ENCODE measurements at regions not wholly inside any gene's neighbourhood (a gene's known extent, or its start where the extent isn't known, plus 50 kb on each side); places are given as distances from the start of the nearest gene placed in this dataset.

GRCh38 chr6:21710908-21711627 lies 117.5 kb downstream of the SOX4 start:
- no peak for DNase-seq
- no peak for TF ChIP-seq CTCF (IDR thresholded peaks at IDR 0.05)
- H3K27ac Mint-ChIP-seq = peak overlapping the region; percentile 70
- peaks cover 69% of the 10 kb centered on the region for H3K36me3 Mint-ChIP-seq (ENCODE audit: low read depth)
- peaks cover 25% of the 10 kb centered on the region for H3K9me3 Mint-ChIP-seq
- peaks cover 43% of the 10 kb centered on the region for H3K4me1 Mint-ChIP-seq
- H3K4me3 Mint-ChIP-seq = no peak overlapping the region
- H3K27me3 Mint-ChIP-seq (ENCODE audit: low read depth, poor library complexity) = no peaks in the 10 kb centered on the region

- no peak for TF ChIP-seq CTCF (IDR thresholded peaks at IDR 0.05)
- H3K27me3 Mint-ChIP-seq (ENCODE audit: low read depth, poor library complexity) = peaks cover 3% of the 10 kb centered on the region
- DNase-seq = no peak
- H3K4me1 Mint-ChIP-seq = peaks cover 47% of the 10 kb centered on the region
- peak overlapping the region; percentile 96 for H3K27ac Mint-ChIP-seq
- H3K9me3 Mint-ChIP-seq = peaks cover 27% of the 10 kb centered on the region
- no peak overlapping the region for H3K4me3 Mint-ChIP-seq
- peaks cover 70% of the 10 kb centered on the region for H3K36me3 Mint-ChIP-seq (ENCODE audit: low read depth)
Observed at GRCh38 chr6:21712213-21712612, 118.7 kb downstream of the SOX4 start.

- Mint-ChIP-seq H3K4me1 (peaks cover 42% of the 10 kb centered on the region), H3K27me3 (ENCODE audit: low read depth, poor library complexity) (peaks cover 3% of the 10 kb centered on the region), H3K4me3 (no peak overlapping the region), H3K27ac (no peak overlapping the region), H3K36me3 (ENCODE audit: low read depth) (peaks cover 70% of the 10 kb centered on the region), H3K9me3 (peaks cover 32% of the 10 kb centered on the region)
- DNase-seq = no peak
- no peak for TF ChIP-seq CTCF (IDR thresholded peaks at IDR 0.05)
Observed at GRCh38 chr6:21713481-21713880, 119.9 kb downstream of the SOX4 start.

DNA sequence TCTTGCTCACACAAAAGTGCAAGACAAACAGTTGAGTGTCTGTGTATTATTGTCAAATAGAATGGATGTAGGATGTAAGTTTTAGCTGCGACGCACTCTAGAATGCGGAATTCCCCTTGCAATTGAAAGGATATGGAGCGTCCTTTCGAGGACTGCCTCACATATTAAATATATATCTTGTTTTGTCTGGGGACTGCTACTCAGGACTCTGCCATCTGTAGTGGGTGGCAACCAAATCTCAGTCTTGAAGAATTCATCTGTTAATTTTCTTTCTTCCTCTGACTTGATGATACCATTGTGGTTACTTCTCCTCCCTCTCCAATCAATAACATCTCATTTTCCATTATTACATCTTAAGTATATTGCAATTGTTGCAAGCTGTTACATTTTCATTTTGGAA lies 121.6 kb downstream of the SOX4 start:
- H3K9me3 Mint-ChIP-seq = peaks cover 47% of the 10 kb centered on the region
- peaks cover 36% of the 10 kb centered on the region for H3K4me1 Mint-ChIP-seq
- no peak for DNase-seq
- peaks cover 80% of the 10 kb centered on the region for H3K36me3 Mint-ChIP-seq (ENCODE audit: low read depth)
- H3K27me3 Mint-ChIP-seq (ENCODE audit: low read depth, poor library complexity) = peaks cover 3% of the 10 kb centered on the region
- no peak overlapping the region for H3K27ac Mint-ChIP-seq
- no peak for TF ChIP-seq CTCF (IDR thresholded peaks at IDR 0.05)
- H3K4me3 Mint-ChIP-seq = no peak overlapping the region

- Mint-ChIP-seq H3K36me3 (ENCODE audit: low read depth) (peaks cover 73% of the 10 kb centered on the region), H3K4me3 (peak overlapping the region; percentile 16), H3K4me1 (peaks cover 35% of the 10 kb centered on the region), H3K27me3 (ENCODE audit: low read depth, poor library complexity) (no peaks in the 10 kb centered on the region), H3K27ac (peak overlapping the region; percentile 90), H3K9me3 (peaks cover 39% of the 10 kb centered on the region)
- no peak for TF ChIP-seq CTCF (IDR thresholded peaks at IDR 0.05)
- peak; percentile 10 for DNase-seq
Observed at GRCh38 chr6:21722510-21722909, 129.0 kb downstream of the SOX4 start.

- DNase-seq = no peak
- Mint-ChIP-seq H3K27ac (peak overlapping the region; percentile 80), H3K4me3 (no peak overlapping the region), H3K9me3 (peaks cover 11% of the 10 kb centered on the region), H3K4me1 (peaks cover 48% of the 10 kb centered on the region), H3K36me3 (ENCODE audit: low read depth) (peaks cover 63% of the 10 kb centered on the region), H3K27me3 (ENCODE audit: low read depth, poor library complexity) (no peaks in the 10 kb centered on the region)
- no peak for TF ChIP-seq CTCF (IDR thresholded peaks at IDR 0.05)
Observed at GRCh38 chr6:21726676-21727075, 133.1 kb downstream of the SOX4 start.
